ENCODE measurements at regions not wholly inside any gene's neighbourhood (a gene's known extent, or its start where the extent isn't known, plus 50 kb on each side); places are given as distances from the start of the nearest gene placed in this dataset.

DNA sequence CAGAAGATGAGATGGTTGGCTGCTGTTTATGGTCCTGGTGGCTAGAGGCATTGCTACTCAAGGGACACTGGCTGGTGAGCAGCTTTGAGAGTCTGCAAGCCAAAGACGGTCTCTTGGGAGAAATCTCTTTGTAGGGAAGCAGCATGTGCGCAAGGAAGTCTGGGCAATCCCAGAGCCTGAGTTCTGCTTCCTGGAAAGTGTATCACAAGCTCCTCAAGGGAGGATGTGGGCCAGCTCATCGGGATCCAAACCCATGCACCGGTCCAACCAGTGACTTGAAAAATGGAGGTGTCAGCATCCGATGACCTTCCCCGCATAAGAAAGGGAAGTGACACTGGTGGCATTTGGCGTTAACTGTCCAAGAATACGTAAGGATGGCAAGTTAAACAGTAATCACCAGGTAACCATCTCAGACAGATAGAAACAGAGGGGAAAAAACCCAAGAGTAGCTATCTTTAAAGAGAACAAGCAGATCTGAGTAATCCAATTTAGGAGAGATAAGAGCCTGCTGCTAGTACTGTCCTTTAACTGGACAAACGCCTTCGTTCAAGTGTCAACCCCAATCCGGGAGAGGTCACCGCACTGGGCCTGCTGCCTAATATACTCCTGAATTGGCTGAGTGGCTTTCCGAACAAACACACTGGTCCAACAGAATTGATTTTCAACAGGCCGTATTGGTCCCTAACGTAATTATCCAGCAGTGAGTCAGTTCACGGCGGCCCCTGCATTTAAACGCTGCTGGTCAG, 303.0 kb upstream of the ZFHX3 start:
- Histone ChIP-seq H3K79me2 (ENCODE audit: insufficient read depth, low read length) (no peaks in the 10 kb centered on the region), H3K4me1 (ENCODE audit: control insufficient read depth in 1 of 2, insufficient read depth in 2 of 2, low read length in 2 of 2) (no peaks in the 10 kb centered on the region), H3K27ac (ENCODE audit: low read depth, low read length) (no peak overlapping the region), H2AFZ (ENCODE audit: low read depth, low read length, poor library complexity, severe bottlenecking) (no peak overlapping the region), H3K9me2 (ENCODE audit: insufficient read depth) (no peaks in the 10 kb centered on the region), H3K4me3 (replicated peaks in 1 of 2; ENCODE audit: low read depth in 1 of 2, low read length in 2 of 2) (no peak overlapping the region), H3K4me2 (ENCODE audit: low read length) (no peak overlapping the region), H3K9ac (ENCODE audit: low read length) (no peak overlapping the region), H3K36me3 (ENCODE audit: control insufficient read depth in 1 of 2, insufficient read depth in 2 of 2, low read length in 2 of 2) (no peaks in the 10 kb centered on the region), H3K9me3 (ENCODE audit: control insufficient read depth in 1 of 2, insufficient read depth in 1 of 2, low read depth in 1 of 2, low read length in 2 of 2) (no peaks in the 10 kb centered on the region), H3K27me3 (ENCODE audit: insufficient read depth, low read length) (peaks cover 50% of the 10 kb centered on the region), H4K20me1 (ENCODE audit: insufficient read depth) (no peaks in the 10 kb centered on the region)
- POLR2A ChIA-PET: no interaction called here
- ATAC-seq: no peak
- no peak for DNase-seq (ENCODE audit: low read depth, low spot score)
- CTCF ChIA-PET: no interaction called here
- TF ChIP-seq RAD21 (IDR thresholded peaks at IDR 0.05; ENCODE audit: low read depth): no peak
- TF ChIP-seq, protein P1, sequence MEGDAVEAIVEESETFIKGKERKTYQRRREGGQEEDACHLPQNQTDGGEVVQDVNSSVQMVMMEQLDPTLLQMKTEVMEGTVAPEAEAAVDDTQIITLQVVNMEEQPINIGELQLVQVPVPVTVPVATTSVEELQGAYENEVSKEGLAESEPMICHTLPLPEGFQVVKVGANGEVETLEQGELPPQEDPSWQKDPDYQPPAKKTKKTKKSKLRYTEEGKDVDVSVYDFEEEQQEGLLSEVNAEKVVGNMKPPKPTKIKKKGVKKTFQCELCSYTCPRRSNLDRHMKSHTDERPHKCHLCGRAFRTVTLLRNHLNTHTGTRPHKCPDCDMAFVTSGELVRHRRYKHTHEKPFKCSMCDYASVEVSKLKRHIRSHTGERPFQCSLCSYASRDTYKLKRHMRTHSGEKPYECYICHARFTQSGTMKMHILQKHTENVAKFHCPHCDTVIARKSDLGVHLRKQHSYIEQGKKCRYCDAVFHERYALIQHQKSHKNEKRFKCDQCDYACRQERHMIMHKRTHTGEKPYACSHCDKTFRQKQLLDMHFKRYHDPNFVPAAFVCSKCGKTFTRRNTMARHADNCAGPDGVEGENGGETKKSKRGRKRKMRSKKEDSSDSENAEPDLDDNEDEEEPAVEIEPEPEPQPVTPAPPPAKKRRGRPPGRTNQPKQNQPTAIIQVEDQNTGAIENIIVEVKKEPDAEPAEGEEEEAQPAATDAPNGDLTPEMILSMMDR (IDR thresholded peaks at IDR 0.05 in 2 of 3, conservative IDR thresholded peaks at IDR 0.05 in 1 of 3; ENCODE audit: borderline replicate concordance in 1 of 3, insufficient read depth in 1 of 3, low read depth in 2 of 3, low read length in 2 of 3): no peak
- no peak for TF ChIP-seq FOSL1 (IDR thresholded peaks at IDR 0.05; ENCODE audit: low read depth)
- TF ChIP-seq SP1 (IDR thresholded peaks at IDR 0.05; ENCODE audit: low read depth): no peak
- no peak for TF ChIP-seq CBX3 (IDR thresholded peaks at IDR 0.05; ENCODE audit: low read depth)
- TF ChIP-seq TCF7L2 (IDR thresholded peaks at IDR 0.05; ENCODE audit: borderline replicate concordance, extremely low read depth, insufficient read depth, insufficient read length): no peak
- TF ChIP-seq JUND (IDR thresholded peaks at IDR 0.05): no peak
- TF ChIP-seq, protein P2, sequence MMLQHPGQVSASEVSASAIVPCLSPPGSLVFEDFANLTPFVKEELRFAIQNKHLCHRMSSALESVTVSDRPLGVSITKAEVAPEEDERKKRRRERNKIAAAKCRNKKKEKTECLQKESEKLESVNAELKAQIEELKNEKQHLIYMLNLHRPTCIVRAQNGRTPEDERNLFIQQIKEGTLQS (IDR thresholded peaks at IDR 0.05): no peak
- TF ChIP-seq ZFX (IDR thresholded peaks at IDR 0.05): no peak
- TF ChIP-seq, protein P3, sequence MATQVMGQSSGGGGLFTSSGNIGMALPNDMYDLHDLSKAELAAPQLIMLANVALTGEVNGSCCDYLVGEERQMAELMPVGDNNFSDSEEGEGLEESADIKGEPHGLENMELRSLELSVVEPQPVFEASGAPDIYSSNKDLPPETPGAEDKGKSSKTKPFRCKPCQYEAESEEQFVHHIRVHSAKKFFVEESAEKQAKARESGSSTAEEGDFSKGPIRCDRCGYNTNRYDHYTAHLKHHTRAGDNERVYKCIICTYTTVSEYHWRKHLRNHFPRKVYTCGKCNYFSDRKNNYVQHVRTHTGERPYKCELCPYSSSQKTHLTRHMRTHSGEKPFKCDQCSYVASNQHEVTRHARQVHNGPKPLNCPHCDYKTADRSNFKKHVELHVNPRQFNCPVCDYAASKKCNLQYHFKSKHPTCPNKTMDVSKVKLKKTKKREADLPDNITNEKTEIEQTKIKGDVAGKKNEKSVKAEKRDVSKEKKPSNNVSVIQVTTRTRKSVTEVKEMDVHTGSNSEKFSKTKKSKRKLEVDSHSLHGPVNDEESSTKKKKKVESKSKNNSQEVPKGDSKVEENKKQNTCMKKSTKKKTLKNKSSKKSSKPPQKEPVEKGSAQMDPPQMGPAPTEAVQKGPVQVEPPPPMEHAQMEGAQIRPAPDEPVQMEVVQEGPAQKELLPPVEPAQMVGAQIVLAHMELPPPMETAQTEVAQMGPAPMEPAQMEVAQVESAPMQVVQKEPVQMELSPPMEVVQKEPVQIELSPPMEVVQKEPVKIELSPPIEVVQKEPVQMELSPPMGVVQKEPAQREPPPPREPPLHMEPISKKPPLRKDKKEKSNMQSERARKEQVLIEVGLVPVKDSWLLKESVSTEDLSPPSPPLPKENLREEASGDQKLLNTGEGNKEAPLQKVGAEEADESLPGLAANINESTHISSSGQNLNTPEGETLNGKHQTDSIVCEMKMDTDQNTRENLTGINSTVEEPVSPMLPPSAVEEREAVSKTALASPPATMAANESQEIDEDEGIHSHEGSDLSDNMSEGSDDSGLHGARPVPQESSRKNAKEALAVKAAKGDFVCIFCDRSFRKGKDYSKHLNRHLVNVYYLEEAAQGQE (IDR thresholded peaks at IDR 0.05; ENCODE audit: low read depth): no peak
- no peak for TF ChIP-seq EZH2phosphoT487 (IDR thresholded peaks at IDR 0.05; ENCODE audit: borderline replicate concordance)
- no peak for TF ChIP-seq POLR2A (IDR thresholded peaks at IDR 0.05; ENCODE audit: borderline replicate concordance, extremely low read depth, insufficient read depth, insufficient read length)
- no peak for TF ChIP-seq EGR1 (IDR thresholded peaks at IDR 0.05; ENCODE audit: low read depth)
- TF ChIP-seq SIN3A (IDR thresholded peaks at IDR 0.05; ENCODE audit: low read depth): no peak
- TF ChIP-seq EZH2 (IDR thresholded peaks at IDR 0.05): no peak
- no peak for TF ChIP-seq ZNF274 (IDR thresholded peaks at IDR 0.05; ENCODE audit: low read depth, low read length)
- no TSS peak for BruUV-seq (replicated peaks)
- RAD21 ChIA-PET (ENCODE audit: low non-redundant PET in 1 of 2, low total read pairs in 2 of 2, uncharacterized antibody in 2 of 2, unreplicated experiment in 2 of 2): no interaction called here
- intact Hi-C loops (cut with micrococcal nuclease): no loop called here
